Upper lobe of left lung (tissue), 6 donors: ENCODE measurements at regions not wholly inside any gene's neighbourhood (a gene's known extent, or its start where the extent isn't known, plus 50 kb on each side); places are given as distances from the start of the nearest gene placed in this dataset.
A peak's percentile ranks its signal among the peaks of the same experiment; 100 is the strongest.

Experiments used
- ATAC-seq, 2 donors: fragments of 200-7000 bp; cut with Tn5 transposase; one replicate each; pipeline ENCODE4 v1.9.1; 2022; ENCODE audit warnings: mild to moderate bottlenecking in 2 of 2, moderate library complexity in 2 of 2; ENCODE audit not compliant: low FRiP score in 2 of 2
- DNase-seq, 2 donors: peaks; one replicate each; pipeline ENCODE4 v3.0.0-alpha.2; 2019 to 2020
- H3K27ac ChIP-seq, 4 donors: fragments of 200-600 bp; sonication (generic); one replicate each; pipeline ENCODE4 v1.5.1; 2016 to 2019
- H3K27me3 ChIP-seq, 4 donors: fragments of 200-600 bp; sonication (generic); one replicate each; pipeline ENCODE4 v1.5.1; 2017 to 2019
- H3K36me3 ChIP-seq, 4 donors: fragments of 200-600 bp; sonication (generic); one replicate each; pipeline ENCODE4 v1.5.1; 2016 to 2019
- H3K4me1 ChIP-seq, 4 donors: fragments of 200-600 bp; sonication (generic); one replicate each; pipeline ENCODE4 v1.5.1; 2018 to 2019
- H3K4me3 ChIP-seq, 4 donors: fragments of 200-600 bp; sonication (generic); one replicate each; pipeline ENCODE4 v1.5.1; 2017 to 2019; ENCODE audit warnings: mild to moderate bottlenecking in 2 of 4, moderate library complexity in 1 of 4
- H3K9me3 ChIP-seq, 4 donors: fragments of 200-600 bp; sonication (generic); one replicate each; pipeline ENCODE4 v1.5.1; 2018 to 2019
- EP300 ChIP-seq, 4 donors: sonication (generic); formaldehyde crosslinking; IDR thresholded peaks; one replicate each; pipeline ENCODE4 v1.5.1; 2017; ENCODE audit warnings: antibody characterized with exemption in 4 of 4, control low read depth in 2 of 4
- POLR2A ChIP-seq, 4 donors: fragments of 450-650 bp; IDR thresholded peaks; one replicate each; pipeline ENCODE4 v1.5.1; 2016 to 2017; ENCODE audit warnings: antibody characterized with exemption in 4 of 4, mild to moderate bottlenecking in 2 of 4
- POLR2AphosphoS5 ChIP-seq, 2 donors: sonication (generic); formaldehyde crosslinking; IDR thresholded peaks; one replicate each; pipeline ENCODE4 v1.5.1; 2017; ENCODE audit warnings: antibody characterized with exemption in 2 of 2
- WGBS, 2 donors: methylation state at CpG; one replicate each; pipeline ENCODE4 v1.1.5; 2017 to 2018; 5-methylcytosine and 5-hydroxymethylcytosine counted together
- TF ChIP-seq, protein P1 (sequence below), 6 experiments: fragments of 450-650 bp in 4 of 6; fragments of 200-600 bp in 2 of 6; sonication (generic) in 2 of 6; IDR thresholded peaks; one replicate each; pipeline ENCODE4 v1.5.1; 2016 to 2019; ENCODE audit warnings: antibody characterized with exemption in 6 of 6
- donor health status: DM: no; HTN: no; CAD: no; lungs with moderate emphysema.
- donor health status: DM: no; HTN: yes; CAD: no; lungs with severe emphysema.

- TF ChIP-seq POLR2AphosphoS5 (IDR thresholded peaks at IDR 0.05) (peak in 1 of 2 donors; percentile 14), EP300 (IDR thresholded peaks at IDR 0.05) (peak in 1 of 4 donors; percentile 15)
- TF ChIP-seq, protein P1, sequence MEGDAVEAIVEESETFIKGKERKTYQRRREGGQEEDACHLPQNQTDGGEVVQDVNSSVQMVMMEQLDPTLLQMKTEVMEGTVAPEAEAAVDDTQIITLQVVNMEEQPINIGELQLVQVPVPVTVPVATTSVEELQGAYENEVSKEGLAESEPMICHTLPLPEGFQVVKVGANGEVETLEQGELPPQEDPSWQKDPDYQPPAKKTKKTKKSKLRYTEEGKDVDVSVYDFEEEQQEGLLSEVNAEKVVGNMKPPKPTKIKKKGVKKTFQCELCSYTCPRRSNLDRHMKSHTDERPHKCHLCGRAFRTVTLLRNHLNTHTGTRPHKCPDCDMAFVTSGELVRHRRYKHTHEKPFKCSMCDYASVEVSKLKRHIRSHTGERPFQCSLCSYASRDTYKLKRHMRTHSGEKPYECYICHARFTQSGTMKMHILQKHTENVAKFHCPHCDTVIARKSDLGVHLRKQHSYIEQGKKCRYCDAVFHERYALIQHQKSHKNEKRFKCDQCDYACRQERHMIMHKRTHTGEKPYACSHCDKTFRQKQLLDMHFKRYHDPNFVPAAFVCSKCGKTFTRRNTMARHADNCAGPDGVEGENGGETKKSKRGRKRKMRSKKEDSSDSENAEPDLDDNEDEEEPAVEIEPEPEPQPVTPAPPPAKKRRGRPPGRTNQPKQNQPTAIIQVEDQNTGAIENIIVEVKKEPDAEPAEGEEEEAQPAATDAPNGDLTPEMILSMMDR (IDR thresholded peaks at IDR 0.05): no peak
- H3K27me3 ChIP-seq: no peaks in the 10 kb centered on the region
- ATAC-seq (peak in 1 of 2 donors; percentile 52), DNase-seq (no peak)
- H3K36me3 ChIP-seq: no peaks in the 10 kb centered on the region
- H3K4me1 ChIP-seq: peaks cover 0 to 3% (median 0%) of the 10 kb centered on the region in 4 donors
- WGBS, 2 donors: 78 to 81% methylated on average over 3 of the region's 3 CpGs
- H3K4me3 ChIP-seq: no peak overlapping the region
- H3K27ac ChIP-seq: peak overlapping the region in 1 of 4 donors; percentile 40
- H3K9me3 ChIP-seq: peaks cover 0 to 5% (median 0%) of the 10 kb centered on the region in 4 donors
Observed at GRCh38 chr13:44719857-44720671, 143.9 kb upstream of the TSC22D1 start.

DNA sequence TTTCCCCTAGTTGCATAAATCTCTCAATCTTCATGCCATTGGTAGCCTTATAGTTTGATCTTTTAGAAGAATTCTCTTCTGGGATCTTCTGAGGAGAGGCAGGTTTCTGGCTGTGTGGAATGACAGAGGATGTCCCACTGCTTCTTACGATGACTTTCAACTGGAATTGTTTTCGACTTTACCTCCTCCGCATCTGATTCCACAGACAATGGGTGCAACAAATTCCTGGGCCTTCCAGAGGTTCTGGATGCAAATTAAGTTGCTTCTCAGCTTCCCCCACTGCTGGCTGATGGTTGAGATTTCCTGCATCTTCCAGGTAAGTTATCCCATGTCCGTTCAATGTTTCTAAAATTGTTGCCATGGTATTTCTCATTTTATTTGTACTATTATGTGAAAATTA is 142.3 kb upstream of the TSC22D1 start:
- DNase-seq: no peak
- Histone ChIP-seq H3K4me1 (peaks cover 0 to 3% (median 0%) of the 10 kb centered on the region in 4 donors), H3K4me3 (no peak overlapping the region), H3K9me3 (peaks cover 0 to 5% (median 0%) of the 10 kb centered on the region in 4 donors), H3K36me3 (no peaks in the 10 kb centered on the region), H3K27me3 (no peaks in the 10 kb centered on the region), H3K27ac (no peak overlapping the region)
- WGBS, 2 donors: 88 to 89% methylated on average over 4 of the region's 4 CpGs
- TF ChIP-seq EP300 (IDR thresholded peaks at IDR 0.05) (no peak), POLR2A (IDR thresholded peaks at IDR 0.05) (no peak), POLR2AphosphoS5 (IDR thresholded peaks at IDR 0.05) (no peak)
- TF ChIP-seq, protein P1 (IDR thresholded peaks at IDR 0.05): no peak
- no peak for ATAC-seq

- H3K4me3 ChIP-seq: no peak overlapping the region
- WGBS, 2 donors: 69 to 71% methylated on average over 11 of the region's 11 CpGs
- TF ChIP-seq, protein P1 (IDR thresholded peaks at IDR 0.05): no peak
- TF ChIP-seq POLR2A (IDR thresholded peaks at IDR 0.05) (no peak), EP300 (IDR thresholded peaks at IDR 0.05) (no peak), POLR2AphosphoS5 (IDR thresholded peaks at IDR 0.05) (no peak)
- ATAC-seq (peak in 1 of 2 donors; percentile 38), DNase-seq (no peak)
- H3K27ac ChIP-seq: no peak overlapping the region
- no peaks in the 10 kb centered on the region for H3K9me3 ChIP-seq
- no peaks in the 10 kb centered on the region for H3K27me3 ChIP-seq
- H3K4me1 ChIP-seq: peaks cover 0 to 3% (median 0%) of the 10 kb centered on the region in 4 donors
- H3K36me3 ChIP-seq: no peaks in the 10 kb centered on the region
Observed at GRCh38 chr13:44715287-44716230, 139.4 kb upstream of the TSC22D1 start.

DNA sequence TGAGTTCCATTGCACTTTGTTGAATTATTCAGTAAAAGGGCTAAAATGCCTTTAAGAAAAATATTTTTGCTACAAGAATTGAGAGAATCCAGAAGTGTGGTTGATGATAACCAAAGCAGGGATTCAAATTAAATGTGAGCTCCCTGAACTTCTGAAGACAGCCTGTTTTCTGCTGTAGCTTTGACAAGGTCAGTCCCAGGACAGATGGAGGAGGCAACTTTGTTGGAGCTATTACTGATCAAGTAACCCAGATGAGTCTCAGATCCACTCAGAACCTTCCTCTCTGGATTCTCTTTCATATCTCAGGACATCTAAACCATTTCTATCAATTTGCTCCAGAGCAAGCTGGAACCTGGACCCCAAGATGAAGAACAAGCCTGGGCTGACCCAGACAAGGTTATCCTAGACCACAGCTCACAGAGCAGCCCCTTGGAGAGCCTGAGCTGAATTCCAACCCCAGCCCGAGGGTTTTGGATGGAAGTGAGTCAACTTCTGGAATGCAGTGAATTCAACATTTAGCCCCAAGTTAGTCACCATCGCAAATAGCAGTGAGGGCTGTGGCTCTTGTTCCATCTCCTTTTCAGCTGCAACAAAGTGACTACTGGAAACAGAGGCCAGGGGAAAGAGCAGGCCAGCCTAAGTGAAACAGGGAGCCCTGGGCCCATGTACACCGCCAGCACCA is 137.8 kb upstream of the TSC22D1 start:
- Histone ChIP-seq H3K27ac (peak overlapping the region in 2 of 4 donors; percentile 25 to 54), H3K9me3 (no peaks in the 10 kb centered on the region), H3K4me1 (peaks cover 0 to 3% (median 0%) of the 10 kb centered on the region in 4 donors), H3K36me3 (no peaks in the 10 kb centered on the region), H3K27me3 (no peaks in the 10 kb centered on the region), H3K4me3 (no peak overlapping the region)
- WGBS, 2 donors: 78 to 100% methylated on average over 1 to 3 of the region's 3 CpGs
- TF ChIP-seq, protein P1 (IDR thresholded peaks at IDR 0.05): no peak
- TF ChIP-seq POLR2A (IDR thresholded peaks at IDR 0.05) (no peak), POLR2AphosphoS5 (IDR thresholded peaks at IDR 0.05) (no peak), EP300 (IDR thresholded peaks at IDR 0.05) (no peak)
- no peak for DNase-seq
- peak; percentile 61 to 86 for ATAC-seq
